ENCODE measurements at regions not wholly inside any gene's neighbourhood (a gene's known extent, or its start where the extent isn't known, plus 50 kb on each side); places are given as distances from the start of the nearest gene placed in this dataset.
"Not testable (repeated sequence)": the region's sequence is repeated elsewhere in the genome, so short reads cannot be mapped to it uniquely, and the experiment has no call there.

DNA sequence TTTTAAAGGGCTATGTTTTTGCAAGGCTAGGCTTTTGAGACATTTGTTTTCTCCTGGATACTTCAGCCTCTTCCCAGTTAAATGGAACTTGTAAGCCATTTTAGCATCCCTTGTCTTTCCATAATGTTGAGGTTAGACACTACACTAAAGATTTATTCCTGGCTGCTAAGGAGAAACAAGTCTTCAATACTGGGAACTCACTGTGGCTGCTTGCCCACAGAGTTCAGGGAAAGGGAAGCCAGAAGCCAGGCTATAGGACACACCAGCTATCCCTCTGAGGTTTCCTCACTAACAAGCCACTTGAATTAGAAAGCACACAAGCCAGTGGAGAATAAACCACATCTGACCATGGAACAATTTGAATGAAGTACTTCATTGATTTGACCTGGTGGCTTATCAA lies 421.7 kb upstream of the CHRM2 start:
- BruUV-seq (replicated peaks): no TSS peak
- ChIA-PET CTCF (no interaction called here), POLR2A (no interaction called here)
- in situ Hi-C loops (cut with HindIII; ENCODE audit: low pct_unique_long_range_greater_than_20kb, low sequenced_read_pairs) (no loop called here), intact Hi-C loops (cut with micrococcal nuclease; ENCODE audit: unreplicated experiment) (no loop called here)
- TF ChIP-seq POLR2AphosphoS5 (IDR thresholded peaks at IDR 0.05; ENCODE audit: low read depth, low read length) (no peak), TCF7L2 (IDR thresholded peaks at IDR 0.05; ENCODE audit: low read depth, low read length) (no peak), SIN3A (IDR thresholded peaks at IDR 0.05; ENCODE audit: borderline replicate concordance, insufficient read depth, low read depth, low read length) (no peak)
- TF ChIP-seq, protein P1, sequence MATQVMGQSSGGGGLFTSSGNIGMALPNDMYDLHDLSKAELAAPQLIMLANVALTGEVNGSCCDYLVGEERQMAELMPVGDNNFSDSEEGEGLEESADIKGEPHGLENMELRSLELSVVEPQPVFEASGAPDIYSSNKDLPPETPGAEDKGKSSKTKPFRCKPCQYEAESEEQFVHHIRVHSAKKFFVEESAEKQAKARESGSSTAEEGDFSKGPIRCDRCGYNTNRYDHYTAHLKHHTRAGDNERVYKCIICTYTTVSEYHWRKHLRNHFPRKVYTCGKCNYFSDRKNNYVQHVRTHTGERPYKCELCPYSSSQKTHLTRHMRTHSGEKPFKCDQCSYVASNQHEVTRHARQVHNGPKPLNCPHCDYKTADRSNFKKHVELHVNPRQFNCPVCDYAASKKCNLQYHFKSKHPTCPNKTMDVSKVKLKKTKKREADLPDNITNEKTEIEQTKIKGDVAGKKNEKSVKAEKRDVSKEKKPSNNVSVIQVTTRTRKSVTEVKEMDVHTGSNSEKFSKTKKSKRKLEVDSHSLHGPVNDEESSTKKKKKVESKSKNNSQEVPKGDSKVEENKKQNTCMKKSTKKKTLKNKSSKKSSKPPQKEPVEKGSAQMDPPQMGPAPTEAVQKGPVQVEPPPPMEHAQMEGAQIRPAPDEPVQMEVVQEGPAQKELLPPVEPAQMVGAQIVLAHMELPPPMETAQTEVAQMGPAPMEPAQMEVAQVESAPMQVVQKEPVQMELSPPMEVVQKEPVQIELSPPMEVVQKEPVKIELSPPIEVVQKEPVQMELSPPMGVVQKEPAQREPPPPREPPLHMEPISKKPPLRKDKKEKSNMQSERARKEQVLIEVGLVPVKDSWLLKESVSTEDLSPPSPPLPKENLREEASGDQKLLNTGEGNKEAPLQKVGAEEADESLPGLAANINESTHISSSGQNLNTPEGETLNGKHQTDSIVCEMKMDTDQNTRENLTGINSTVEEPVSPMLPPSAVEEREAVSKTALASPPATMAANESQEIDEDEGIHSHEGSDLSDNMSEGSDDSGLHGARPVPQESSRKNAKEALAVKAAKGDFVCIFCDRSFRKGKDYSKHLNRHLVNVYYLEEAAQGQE (IDR thresholded peaks at IDR 0.05; ENCODE audit: insufficient read depth in 1 of 2, low read depth in 2 of 2, low read length in 1 of 2): no peak
- TF ChIP-seq, protein P2, sequence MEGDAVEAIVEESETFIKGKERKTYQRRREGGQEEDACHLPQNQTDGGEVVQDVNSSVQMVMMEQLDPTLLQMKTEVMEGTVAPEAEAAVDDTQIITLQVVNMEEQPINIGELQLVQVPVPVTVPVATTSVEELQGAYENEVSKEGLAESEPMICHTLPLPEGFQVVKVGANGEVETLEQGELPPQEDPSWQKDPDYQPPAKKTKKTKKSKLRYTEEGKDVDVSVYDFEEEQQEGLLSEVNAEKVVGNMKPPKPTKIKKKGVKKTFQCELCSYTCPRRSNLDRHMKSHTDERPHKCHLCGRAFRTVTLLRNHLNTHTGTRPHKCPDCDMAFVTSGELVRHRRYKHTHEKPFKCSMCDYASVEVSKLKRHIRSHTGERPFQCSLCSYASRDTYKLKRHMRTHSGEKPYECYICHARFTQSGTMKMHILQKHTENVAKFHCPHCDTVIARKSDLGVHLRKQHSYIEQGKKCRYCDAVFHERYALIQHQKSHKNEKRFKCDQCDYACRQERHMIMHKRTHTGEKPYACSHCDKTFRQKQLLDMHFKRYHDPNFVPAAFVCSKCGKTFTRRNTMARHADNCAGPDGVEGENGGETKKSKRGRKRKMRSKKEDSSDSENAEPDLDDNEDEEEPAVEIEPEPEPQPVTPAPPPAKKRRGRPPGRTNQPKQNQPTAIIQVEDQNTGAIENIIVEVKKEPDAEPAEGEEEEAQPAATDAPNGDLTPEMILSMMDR (IDR thresholded peaks at IDR 0.05): no peak
- Histone ChIP-seq H3K4me3 (ENCODE audit: low read depth in 2 of 2, low read length in 2 of 2) (no peak overlapping the region), H3K36me3 (ENCODE audit: control insufficient read depth, insufficient read depth, low read length) (no peaks in the 10 kb centered on the region), H3K9me3 (ENCODE audit: control insufficient read depth, insufficient read depth, low read depth, low read length) (no peaks in the 10 kb centered on the region), H3K27me3 (ENCODE audit: control insufficient read depth, insufficient read depth, low read length) (no peaks in the 10 kb centered on the region), H3K4me1 (ENCODE audit: control insufficient read depth, insufficient read depth, low read length) (no peaks in the 10 kb centered on the region), H3K27ac (ENCODE audit: low read length) (no peak overlapping the region)
- no peak for DNase-seq (ENCODE audit: low read depth, low spot score)
- no peak for ATAC-seq

DNA sequence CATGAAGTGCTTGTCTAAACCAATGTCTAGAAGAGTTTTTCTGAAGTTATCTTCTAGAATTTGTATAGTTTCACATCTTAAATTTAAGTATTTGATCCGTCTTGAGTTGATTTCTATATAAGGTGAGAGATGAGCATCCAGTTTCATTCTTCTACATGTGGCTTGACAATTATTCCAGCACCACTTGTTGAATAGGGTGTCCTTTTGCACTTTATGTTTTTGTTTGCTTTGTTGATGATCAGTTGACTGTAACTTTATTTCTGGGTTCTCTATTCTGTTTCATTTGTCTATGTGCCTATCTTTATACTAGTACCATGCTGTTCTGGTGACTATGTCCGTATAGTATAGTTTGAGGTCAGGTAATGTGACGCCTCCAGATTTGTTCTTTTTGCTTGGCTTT lies 426.6 kb upstream of the CHRM2 start:
- no peak for ATAC-seq
- BruUV-seq (replicated peaks): no TSS peak
- no peak overlapping the region for H3K4me3 ChIP-seq (ENCODE audit: low read depth in 2 of 2, low read length in 2 of 2)
- H3K9me3 ChIP-seq (ENCODE audit: control insufficient read depth, insufficient read depth, low read depth, low read length): no peaks in the 10 kb centered on the region
- no peaks in the 10 kb centered on the region for H3K4me1 ChIP-seq (ENCODE audit: control insufficient read depth, insufficient read depth, low read length)
- no peak overlapping the region for H3K27ac ChIP-seq (ENCODE audit: low read length)
- in situ Hi-C loops (cut with HindIII; ENCODE audit: low pct_unique_long_range_greater_than_20kb, low sequenced_read_pairs): no loop called here
- CTCF ChIA-PET: no interaction called here
- no peaks in the 10 kb centered on the region for H3K36me3 ChIP-seq (ENCODE audit: control insufficient read depth, insufficient read depth, low read length)
- intact Hi-C loops (cut with micrococcal nuclease; ENCODE audit: unreplicated experiment): no loop called here
- TF ChIP-seq, protein P2 (IDR thresholded peaks at IDR 0.05): no peak
- TF ChIP-seq POLR2AphosphoS5 (IDR thresholded peaks at IDR 0.05; ENCODE audit: low read depth, low read length): no peak
- H3K27me3 ChIP-seq (ENCODE audit: control insufficient read depth, insufficient read depth, low read length): no peaks in the 10 kb centered on the region
- DNase-seq (ENCODE audit: low read depth, low spot score): no peak
- POLR2A ChIA-PET: no interaction called here

DNA sequence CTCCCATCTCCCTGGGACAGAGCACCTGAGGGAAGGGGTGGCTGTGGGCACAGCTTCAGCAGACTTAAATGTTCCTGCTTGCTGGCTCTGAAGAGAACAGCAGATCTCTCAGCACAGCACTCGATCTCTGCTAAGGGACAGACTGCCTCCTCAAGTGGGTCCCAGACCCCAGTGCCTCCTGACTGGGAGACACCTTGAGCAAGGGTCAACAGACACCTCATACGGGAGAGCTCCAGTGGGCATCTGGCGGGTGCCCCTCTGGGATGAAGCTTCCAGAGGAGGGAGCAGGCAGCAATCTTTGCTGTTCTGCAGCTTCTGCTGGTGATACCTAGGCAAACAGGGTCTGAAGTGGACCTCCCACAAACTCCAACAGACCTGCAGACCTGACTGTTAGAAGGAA lies 436.7 kb upstream of the CHRM2 start:
- H3K4me1 ChIP-seq (ENCODE audit: control insufficient read depth, insufficient read depth, low read length); BruUV-seq (replicated peaks); DNase-seq (ENCODE audit: low read depth, low spot score); CTCF ChIA-PET; intact Hi-C loops (cut with micrococcal nuclease; ENCODE audit: unreplicated experiment); ATAC-seq; H3K4me3 ChIP-seq (ENCODE audit: low read depth in 2 of 2, low read length in 2 of 2); H3K27ac ChIP-seq (ENCODE audit: low read length); H3K9me3 ChIP-seq (ENCODE audit: control insufficient read depth, insufficient read depth, low read depth, low read length); H3K27me3 ChIP-seq (ENCODE audit: control insufficient read depth, insufficient read depth, low read length); POLR2A ChIA-PET; H3K36me3 ChIP-seq (ENCODE audit: control insufficient read depth, insufficient read depth, low read length); in situ Hi-C loops (cut with HindIII; ENCODE audit: low pct_unique_long_range_greater_than_20kb, low sequenced_read_pairs): not testable (repeated sequence)

Measured in Panc1 (cell line).